ENCODE measurements at regions not wholly inside any gene's neighbourhood (a gene's known extent, or its start where the extent isn't known, plus 50 kb on each side); places are given as distances from the start of the nearest gene placed in this dataset.
A peak's percentile ranks its signal among the peaks of the same experiment; 100 is the strongest.
"Not testable (repeated sequence)": the region's sequence is repeated elsewhere in the genome, so short reads cannot be mapped to it uniquely, and the experiment has no call there.

DNA sequence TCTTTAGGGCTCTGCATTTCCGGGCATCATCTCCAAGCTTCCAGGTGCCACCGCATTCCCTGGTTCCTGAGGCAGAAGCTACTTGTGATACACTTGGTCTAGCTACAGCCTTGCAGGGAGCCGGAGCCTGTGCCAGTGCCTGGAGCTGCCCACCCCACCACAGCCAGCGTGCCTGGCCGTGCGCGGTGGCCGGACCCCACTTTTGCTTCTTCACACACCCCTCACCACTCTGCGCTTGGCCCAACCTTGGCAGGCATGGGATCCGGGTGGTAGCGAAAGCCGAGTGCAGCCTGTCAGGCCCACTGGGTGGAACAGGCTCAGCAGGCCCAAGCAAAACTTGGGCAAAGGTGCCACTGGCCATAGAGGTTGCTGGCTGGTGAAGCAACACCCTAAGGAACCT is 823.7 kb downstream of the GLUD2 start:
- no peak for DNase-seq

DNA sequence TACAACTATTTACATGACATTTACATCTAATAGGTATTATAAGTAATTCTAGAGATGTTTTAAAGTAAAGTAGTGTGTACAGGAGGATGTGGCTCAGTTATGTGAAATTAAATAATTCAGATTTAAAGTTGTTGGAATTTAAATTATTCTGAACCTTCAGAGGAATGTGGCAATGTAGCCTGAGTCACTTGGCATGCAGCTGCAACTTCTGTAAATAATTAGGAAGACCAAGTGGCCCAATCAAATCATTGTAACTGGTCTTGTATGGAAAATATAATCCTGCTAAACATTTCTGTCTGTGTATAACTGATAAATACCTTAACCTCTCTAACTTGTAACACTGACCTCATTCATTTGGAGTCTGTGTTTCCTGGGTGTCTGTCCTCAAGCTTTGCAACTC is 828.9 kb downstream of the GLUD2 start:
- no peak for DNase-seq

DNA sequence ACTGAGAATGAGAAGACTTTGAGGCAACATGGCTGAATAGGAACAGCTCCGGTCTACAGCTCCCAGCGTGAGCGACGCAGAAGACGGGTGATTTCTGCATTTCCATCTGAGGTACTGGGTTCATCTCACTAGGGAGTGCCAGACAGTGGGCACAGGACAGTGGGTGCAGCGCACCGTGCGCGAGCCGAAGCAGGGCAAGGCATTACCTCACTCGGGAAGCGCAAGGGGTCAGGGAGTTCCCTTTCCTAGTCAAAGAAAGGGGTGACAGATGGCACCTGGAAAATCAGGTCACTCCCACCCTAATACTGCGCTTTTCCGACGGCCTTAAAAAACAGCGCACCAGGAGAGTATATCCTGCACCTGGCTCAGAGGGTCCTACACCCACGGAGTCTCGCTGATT is 829.9 kb downstream of the GLUD2 start:
- not testable (repeated sequence) for DNase-seq

DNA sequence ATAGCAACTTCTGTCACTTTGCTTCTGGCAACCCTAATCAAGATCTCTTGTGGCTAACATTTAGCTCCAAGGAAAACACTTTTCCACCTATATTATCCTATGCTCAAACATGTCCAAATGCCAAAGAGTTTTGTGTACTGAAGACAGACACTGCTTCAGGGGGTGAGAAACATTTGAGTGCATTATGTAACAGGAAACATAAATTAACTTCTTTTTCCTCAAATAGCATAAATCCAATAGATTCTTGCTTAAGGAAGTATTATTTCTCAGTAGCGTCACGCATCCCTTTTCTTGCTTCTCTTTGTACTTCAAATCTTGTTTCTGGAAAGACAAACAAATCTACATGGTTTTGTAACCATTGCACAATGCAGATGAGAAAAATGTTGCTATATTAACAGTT is 839.1 kb downstream of the GLUD2 start:
- no peak for DNase-seq

DNA sequence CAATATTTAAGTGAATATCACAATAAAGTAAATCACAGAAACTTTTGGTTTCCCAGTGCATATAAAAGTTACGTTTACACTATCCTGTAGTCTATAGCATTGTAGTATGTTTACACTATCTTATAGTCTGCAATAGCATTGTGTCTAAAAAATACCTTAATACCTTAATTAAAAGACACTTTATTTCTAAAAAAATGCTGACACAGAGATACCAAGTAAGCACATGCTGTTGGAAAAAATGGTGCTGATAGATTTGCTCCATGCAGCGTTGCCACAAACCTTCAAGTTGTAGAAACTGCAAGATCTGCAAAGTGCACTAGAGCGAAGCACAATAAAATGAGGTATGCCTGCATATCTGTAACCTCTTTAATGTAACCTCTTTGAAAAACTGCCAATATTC is 847.3 kb downstream of the GLUD2 start:
- DNase-seq: no peak

DNA sequence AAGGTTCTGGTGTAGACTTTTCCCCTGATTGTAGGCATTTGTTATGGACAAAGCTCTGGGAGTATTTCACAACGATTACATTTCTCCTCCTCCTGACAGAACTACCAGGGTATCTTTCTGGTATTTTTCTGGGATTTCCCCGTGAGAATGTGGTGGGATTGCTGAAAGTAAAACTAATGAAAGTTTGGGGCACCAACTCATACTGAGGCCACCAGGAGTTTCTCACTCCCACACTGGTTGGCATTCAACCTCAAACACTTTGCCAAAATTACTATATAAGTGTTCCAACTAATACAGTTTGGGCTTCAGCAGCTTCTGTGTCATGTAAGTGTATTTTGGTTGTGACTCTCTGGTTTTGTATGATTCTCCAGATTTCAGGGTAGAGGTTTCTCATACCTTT is 855.1 kb downstream of the GLUD2 start:
- no peak for DNase-seq

DNA sequence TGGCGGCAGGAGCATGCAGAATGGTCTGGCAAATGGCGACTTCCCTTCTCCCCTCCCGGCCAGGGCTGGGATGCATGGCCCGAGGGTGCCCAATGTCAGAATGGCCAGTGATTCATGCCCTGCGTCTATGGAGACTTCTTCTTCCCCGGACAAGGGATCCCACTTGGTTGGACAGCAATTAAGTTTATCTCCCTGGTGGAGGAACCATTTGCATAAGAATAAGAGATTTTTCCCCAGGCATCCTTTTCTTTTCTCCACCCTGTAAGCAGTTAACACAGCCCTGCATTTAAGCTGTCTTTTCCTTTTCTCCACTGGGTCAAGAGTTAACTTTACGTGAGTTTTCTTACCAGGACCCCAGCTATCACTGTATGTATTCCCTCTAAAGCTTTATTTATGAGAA is 856.6 kb downstream of the GLUD2 start:
- DNase-seq: no peak

DNA sequence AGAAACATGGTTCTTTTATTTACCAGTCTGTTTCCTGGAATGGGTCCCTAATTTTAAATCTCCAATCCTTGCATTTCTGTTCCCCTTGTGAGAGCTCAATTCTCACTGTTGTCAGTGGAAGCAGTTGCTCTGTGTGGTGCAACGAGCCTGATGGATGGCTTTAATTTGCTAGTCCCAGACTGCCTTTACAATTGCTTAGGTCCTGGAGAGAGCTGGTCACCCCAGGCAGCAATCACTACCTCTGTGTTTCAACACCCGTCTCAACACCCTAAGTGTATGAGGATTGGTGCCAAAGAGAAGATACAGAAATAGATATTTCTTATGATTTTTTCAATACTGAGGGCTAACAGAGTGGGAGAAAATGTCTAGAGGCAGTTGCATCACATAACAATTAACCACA is 873.8 kb downstream of the GLUD2 start:
- no peak for DNase-seq

DNA sequence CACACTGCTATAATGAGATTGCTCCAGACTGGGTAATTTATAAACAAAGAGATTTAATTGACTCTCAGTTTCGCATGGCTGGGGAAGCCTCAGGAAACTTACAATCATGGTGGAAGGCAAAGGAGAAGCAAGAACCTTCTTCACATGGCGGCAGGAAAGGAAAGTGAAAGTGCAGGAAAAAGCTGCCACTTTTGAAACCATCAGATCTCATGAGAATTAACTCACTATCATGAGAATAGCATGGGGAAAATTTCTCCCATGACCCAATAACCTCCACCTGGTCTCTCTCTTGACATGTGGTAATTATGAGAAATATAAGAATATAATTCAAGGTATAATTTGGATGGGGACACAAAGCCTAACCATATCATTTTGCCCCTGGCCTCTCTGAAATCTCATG is 884.2 kb downstream of the GLUD2 start:
- DNase-seq: no peak

DNA sequence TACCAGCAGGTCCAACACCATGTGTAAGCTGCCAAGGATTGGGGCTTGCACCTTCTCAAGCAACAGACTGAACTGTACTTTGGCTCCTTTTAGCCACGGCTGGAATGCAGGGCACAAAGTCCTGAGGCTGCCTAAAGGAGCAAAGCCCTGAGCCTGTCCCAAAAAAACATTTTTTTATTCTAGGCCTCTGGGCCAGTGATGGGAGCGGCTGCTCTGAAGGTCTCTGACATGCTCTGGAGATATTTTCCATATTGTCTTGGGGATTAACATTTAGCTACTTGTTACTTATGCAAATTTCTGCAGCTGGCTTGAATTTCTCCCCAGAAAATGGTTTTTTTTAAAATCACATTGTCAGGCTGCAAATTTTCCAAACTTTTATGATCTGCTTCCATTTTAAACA is 885.3 kb downstream of the GLUD2 start:
- no peak for DNase-seq

DNA sequence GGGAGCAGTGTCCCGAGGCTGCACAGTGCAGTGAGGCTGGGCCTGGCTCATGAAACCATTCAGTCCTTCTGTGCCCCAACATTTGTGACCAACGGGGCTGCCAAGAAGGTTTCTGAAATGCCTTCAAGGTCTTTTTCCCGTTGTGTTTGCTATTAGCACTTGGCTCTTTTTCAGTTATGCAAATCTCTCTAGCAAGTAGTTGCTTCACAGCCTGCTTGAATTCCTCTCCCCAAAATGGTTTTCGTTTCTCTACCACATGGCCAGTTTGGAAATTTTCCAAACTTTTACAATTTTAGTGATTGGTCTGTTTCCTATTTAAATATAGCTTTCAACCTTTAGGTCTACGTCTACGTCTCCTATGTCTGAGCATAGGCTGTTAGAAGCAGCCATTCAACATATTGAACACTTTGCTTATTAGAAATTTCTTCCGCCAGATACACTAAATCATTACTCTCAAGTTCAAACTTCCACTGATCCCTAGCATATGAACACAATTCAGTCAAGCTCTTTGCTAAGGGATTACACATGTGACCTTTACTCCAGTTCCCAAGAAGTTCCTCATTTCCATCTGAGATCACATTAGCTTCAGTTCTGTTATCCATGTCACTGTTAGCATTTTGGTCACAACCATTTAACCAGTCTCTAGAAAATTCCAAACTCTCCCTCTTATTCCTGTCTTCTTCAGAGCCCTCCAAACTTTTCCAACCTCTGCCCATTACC is 901.8 kb downstream of the GLUD2 start:
- DNase-seq: no peak

DNA sequence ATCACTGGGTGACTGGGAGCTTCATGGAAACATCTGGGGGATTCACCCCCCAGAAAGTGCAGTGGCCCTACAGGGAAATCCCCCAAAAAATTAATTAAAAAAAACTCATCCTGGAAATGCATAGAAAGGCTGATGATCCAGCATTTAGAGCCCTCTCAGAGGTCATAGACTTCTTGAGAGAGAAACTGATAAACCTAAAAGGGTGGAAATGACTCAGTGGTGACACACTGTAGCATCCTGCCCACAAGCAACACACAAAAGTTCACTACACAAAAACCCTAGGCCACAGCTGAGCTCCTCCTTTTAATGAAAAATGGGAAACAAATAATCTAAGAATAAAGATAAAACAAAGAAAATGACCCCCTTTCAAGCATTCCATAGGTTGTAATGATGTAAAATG is 911.5 kb downstream of the GLUD2 start:
- no peak for DNase-seq

DNA sequence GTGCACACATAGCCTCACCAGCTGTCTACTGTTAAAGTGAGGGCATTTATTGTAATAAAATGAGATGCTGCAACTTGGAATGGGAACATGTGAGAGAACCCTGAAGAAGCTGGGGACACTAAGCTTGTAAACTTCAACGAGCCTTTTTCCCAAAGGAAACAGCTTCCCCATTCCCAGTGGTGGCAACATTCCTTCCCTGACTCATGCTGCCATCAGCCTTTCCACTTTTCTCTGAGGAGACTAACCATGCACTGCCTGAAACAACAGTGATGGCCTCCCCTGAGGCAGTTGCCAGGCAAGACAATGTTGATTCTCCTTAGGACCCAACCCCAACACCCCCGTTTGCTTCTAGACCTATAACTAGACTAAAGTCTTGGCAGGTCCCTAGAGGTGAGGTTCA is 928.3 kb downstream of the GLUD2 start:
- DNase-seq: no peak

DNA sequence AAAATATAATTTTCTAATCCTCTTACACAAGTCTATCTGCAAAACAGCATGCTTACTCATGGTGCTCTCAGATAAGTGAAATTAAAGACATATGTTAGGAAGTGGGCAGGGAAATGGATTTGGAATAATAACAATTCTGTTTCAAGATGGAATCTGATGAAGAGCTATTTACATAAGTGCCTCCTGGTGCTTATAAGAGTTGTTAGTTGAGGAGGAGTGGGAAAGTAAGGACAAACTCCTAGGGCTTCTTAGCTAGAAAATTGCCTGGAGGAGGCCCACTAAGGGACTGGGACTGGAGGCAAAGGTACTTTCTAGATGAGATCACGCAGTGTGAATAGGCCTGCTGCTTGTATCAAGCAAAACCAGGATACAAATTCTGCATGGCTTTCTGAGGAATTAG is 939.8 kb downstream of the GLUD2 start:
- no peak for DNase-seq

DNA sequence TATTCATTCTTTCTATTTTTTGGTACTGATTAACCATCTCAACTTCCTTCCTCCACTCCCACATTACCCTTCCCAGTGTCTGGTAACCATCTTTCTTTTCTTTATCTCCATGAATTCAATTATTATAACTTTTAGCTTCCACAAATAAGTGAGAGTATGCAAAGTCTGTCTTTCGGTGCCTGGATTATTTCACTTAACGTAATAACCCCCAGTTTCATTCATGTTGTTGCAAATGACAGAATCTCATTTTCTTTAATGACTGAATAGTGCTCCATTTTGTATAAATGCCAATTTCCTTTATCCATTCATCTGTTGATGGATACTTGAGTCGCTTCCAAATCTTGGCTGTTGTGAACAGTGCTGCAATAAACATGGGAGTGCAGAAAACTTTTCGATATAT is 940.4 kb downstream of the GLUD2 start:
- DNase-seq: no peak

DNA sequence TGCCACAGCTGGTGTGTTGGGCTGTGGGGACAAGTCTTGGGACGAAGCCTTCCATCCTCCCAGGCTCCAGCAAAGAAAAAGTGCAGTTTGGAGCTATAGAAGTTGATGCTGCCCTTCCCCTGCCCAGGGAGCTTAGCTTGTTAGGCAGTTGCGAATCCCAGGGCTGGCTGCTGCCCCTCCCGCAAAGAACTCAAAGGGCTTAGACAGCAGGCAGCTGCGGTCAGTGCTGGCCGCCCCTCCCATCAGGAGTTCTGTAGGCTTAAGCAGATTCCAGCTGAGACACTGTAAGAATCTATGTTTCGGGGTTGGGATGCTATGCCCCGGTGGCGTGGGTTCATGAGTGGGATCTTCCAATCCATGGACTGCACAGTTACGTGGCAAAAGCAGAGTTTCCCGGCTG is 956.7 kb downstream of the GLUD2 start:
- no peak for DNase-seq

DNA sequence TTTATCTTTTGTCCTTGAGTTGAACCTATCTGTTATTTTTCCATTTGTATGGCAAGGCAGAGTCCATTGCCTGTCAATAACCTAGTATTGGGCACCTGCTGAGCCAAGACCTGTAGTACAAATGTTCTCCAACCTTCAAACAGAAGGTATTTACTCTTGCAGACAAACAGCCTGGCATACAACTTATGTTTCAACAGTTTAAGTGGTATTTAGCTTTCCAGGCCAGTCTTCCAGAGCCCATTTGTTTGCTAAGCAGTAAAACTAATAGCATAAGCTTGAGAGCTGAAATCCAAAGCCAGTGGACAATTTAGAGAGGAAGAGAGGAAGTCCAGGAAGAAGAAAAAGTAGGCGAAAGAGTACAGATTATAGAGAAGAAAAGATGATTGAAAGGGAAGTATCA is 979.3 kb downstream of the GLUD2 start:
- DNase-seq: peak; percentile 28

DNA sequence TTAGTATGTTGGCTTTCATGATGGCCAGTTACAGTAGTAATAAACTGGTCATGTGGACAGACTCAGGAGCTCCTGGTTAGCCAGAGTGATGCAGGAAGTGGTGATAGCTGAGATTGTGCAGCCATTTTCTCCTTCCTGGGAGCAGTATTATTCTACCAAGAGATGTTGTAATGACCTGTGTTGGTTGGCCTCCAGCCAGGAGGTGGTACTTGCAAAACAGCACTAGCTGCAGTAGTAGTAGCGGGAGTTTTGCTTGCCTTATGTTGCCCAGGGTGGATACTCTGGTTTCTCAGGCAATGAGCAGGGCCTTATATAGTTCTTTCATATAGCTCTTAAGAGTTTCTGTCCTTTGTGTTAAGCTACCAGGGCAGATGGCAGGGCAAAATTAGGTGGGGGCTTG is 998.8 kb downstream of the GLUD2 start:
- no peak for DNase-seq

DNA sequence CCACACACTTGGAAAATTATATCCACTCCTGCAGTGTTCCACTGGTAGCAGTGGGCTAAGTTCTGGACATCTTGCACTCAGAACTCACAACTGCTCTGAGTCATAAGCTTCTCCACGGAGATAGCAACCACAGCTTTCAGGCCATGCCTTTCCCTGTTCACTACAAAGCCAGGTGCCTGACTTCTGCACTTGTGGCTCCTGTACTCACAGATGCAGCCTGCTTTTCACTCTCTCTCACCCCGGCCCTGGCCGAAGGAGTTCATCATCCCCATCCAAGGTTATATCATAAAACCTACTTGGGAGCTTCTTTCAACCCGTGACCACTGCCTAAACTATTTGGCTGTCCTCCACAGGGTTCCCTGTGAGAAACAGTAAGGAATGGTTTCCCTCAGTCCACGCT is 999.4 kb downstream of the GLUD2 start:
- no peak for DNase-seq

DNA sequence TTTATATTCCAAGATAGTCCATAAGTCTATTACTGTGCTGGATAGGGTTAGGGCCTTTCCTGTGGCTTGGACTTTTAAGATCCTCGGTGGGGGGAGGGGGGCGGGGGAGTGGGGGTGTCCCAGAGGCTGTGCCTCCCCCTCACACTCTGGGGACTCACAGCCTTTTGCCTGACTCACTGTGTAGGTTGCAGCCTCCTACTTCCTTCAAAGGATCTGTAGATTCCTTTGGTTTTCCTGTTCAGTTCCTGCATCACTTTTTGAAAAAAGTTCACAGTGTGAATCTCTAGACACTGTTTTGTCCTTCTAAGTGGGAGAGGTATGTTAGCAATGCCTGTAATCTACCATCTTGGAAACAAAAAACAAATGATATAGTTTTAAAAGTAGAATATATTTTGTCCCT is 999.9 kb downstream of the GLUD2 start:
- DNase-seq: no peak

DNA sequence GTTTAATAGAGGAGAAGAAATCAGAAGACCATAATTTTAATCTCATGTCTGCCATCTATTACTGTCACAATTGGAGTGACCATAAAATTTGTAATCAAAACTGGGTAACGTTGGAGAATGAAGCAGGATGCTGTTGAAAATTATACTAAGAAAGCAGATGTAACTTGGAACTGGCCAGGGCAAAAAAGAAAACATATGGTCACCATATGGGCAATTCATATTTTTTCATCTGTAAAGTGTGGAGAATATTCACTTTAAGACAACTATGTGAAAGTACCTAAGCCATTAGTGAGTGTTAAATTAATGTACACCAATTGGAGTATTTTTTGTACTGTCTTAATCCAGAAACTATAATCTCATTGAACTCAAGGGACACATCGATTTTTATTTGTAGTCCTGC is 1008.0 kb downstream of the GLUD2 start:
- DNase-seq: no peak

DNA sequence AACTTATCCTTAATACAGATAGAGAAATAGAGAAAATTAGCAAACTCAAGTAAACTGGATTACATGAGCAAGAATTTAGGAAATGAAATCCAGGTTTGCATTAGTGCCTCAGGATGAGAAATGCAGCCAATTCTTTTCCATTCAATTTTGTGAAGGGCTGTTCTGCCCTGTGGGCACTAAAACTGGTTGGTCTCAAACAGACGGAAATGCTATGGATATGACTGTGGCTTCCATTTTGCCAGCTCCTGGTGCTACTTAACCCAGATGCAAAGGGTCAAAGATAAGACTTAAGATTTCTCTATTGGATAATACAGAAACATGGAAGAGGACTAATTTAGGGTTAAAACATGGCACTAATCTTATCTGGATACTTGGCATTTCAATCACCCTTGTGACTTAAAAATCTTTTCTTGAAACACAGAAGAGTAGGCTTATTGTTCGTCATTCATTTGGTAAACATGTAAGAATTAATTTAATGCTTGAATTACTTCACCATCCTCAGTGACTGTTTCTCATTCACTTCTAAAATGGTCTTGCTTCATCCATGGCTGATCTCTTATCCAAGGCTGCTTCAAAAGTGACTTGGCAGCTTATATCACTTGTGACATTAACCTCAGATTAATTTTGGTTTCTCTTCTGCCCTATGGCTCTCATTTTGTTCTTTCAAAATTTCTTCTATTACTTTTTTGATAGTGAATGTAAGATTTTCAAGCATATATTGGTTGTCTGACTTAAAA is 1008.7 kb downstream of the GLUD2 start:
- no peak for DNase-seq

DNA sequence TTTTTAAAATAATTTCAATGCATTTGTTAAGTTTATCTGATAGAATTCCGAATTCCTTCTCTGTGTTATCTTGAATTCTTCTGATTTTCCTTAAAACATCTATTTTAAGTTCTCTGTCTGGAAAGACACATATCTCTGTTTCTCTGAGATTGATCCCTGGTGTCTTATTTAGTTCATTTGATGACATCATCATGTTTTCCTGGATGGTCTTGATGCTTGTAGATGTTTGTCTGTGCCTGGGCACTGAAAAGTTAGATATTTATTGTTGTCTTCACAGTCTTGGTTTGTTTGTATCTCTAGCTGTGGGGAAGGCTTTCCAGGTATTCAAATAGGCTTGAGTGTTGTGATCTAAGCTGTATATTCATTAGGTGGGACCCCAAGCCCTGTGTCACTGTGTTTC is 1028.8 kb downstream of the GLUD2 start:
- no peak for DNase-seq

DNA sequence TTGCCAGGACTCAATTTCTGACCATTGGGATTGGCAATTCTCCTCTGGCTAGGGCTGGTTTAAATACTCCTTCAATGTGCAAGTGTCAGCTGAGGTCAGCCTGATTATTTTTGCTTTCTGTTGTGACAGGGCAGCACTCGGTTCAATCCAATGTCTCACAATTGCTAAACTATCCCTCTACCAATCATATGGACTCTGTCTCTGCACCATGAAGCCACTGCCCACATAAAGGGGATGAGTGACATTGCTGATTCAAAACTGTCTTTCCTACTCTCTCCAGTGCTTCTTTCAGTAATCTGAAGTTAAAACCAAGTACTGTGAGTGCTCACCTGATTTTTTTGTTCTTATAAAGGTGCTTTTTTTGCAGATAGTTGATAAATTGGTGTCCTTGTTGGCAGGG is 1030.7 kb downstream of the GLUD2 start:
- no peak for DNase-seq

DNA sequence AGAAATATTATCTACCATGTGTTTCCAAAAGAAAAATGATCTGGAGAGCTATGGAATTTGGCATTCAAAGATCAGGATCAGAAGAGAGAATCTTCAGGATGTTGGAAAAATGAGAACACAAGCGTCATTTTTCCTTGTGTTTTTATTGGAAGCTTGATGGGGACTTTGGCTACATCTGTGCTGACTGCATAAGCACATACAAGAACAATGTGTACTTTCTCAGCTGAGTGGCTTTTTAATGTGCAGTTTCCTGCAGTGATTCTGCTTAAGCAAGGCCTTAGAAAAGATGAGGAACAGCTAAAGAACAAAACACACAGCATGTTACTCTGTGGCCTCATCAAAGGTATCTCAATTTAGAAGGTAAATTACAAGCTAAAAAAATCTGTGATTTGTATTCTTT is 1039.9 kb downstream of the GLUD2 start:
- DNase-seq: no peak
